ENCODE measurements at regions not wholly inside any gene's neighbourhood (a gene's known extent, or its start where the extent isn't known, plus 50 kb on each side); places are given as distances from the start of the nearest gene placed in this dataset.

DNA sequence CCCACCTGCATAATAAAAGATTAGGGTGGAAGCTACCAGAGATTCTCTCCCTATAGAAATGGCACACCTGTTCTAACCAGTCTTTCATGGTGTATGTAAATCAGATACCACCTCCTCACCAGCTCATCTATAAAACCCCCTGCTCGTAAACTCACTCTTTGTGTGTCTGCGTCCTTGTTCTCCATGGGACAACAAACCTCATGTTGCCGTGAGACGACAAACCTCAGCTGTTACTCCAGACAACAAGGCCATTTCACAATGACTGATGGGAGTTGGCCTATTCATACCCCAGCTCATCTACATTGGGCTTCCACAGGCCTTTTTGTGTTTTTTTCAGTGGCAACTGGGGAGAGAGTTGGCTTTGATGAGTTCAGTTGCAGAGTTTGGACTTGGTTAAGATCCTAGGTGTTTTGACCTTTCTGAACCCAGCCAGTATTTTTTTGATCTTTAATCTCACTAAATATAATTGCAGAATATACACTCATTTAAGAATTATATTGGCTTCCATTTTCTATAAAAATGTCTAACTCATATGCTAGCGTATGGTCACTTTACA is 96.6 kb upstream of the LRIG1 start:
- H3K36me3 ChIP-seq = no peaks in the 10 kb centered on the region
- no peak for DNase-seq
- no peak overlapping the region for H3K4me3 ChIP-seq
- TF ChIP-seq POLR2A (IDR thresholded peaks at IDR 0.05) (no peak), EP300 (IDR thresholded peaks at IDR 0.05) (no peak)
- TF ChIP-seq, protein P1, sequence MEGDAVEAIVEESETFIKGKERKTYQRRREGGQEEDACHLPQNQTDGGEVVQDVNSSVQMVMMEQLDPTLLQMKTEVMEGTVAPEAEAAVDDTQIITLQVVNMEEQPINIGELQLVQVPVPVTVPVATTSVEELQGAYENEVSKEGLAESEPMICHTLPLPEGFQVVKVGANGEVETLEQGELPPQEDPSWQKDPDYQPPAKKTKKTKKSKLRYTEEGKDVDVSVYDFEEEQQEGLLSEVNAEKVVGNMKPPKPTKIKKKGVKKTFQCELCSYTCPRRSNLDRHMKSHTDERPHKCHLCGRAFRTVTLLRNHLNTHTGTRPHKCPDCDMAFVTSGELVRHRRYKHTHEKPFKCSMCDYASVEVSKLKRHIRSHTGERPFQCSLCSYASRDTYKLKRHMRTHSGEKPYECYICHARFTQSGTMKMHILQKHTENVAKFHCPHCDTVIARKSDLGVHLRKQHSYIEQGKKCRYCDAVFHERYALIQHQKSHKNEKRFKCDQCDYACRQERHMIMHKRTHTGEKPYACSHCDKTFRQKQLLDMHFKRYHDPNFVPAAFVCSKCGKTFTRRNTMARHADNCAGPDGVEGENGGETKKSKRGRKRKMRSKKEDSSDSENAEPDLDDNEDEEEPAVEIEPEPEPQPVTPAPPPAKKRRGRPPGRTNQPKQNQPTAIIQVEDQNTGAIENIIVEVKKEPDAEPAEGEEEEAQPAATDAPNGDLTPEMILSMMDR (IDR thresholded peaks at IDR 0.05) = no peak
- 97% methylated on average over 5 of the region's 5 CpGs for WGBS, 3 donors
- intact Hi-C loops (cut with DNase I) = no loop called here
- no peak overlapping the region for H3K27ac ChIP-seq
- H3K27me3 ChIP-seq = no peaks in the 10 kb centered on the region
- peaks cover 3% of the 10 kb centered on the region for H3K4me1 ChIP-seq (ENCODE audit: insufficient read depth)
- no peaks in the 10 kb centered on the region for H3K9me3 ChIP-seq

DNA sequence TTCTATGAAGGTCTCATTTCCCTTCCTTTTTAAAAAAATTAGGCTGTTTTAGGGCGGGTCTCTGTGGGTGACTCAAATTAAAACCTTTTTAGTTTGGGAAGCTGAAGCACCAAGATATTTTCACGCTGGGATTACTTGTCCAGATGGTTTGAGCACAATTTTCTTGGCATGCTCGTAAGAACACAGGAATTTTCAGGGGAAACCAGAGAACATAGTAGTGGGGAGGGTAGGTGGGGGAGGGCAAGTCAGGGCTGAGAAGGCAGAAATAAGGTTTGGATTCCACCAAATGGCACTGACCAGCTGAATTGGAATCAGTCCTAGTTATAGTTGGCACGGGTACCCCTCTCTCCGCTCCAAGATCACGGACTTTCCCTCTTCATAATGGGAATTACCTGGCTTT is 97.3 kb upstream of the LRIG1 start:
- Histone ChIP-seq H3K36me3 (no peaks in the 10 kb centered on the region), H3K27ac (no peak overlapping the region), H3K27me3 (no peaks in the 10 kb centered on the region), H3K4me1 (ENCODE audit: insufficient read depth) (peaks cover 3% of the 10 kb centered on the region), H3K9me3 (no peaks in the 10 kb centered on the region), H3K4me3 (no peak overlapping the region)
- intact Hi-C loops (cut with DNase I) = no loop called here
- TF ChIP-seq EP300 (IDR thresholded peaks at IDR 0.05) = no peak
- TF ChIP-seq POLR2A (IDR thresholded peaks at IDR 0.05) = no peak
- TF ChIP-seq, protein P1 (IDR thresholded peaks at IDR 0.05) = no peak
- no peak for DNase-seq
- whole genome bisulfite sequencing, 3 donors = 14 to 29% (median 14%) methylated on average over 6 of the region's 6 CpGs

DNA sequence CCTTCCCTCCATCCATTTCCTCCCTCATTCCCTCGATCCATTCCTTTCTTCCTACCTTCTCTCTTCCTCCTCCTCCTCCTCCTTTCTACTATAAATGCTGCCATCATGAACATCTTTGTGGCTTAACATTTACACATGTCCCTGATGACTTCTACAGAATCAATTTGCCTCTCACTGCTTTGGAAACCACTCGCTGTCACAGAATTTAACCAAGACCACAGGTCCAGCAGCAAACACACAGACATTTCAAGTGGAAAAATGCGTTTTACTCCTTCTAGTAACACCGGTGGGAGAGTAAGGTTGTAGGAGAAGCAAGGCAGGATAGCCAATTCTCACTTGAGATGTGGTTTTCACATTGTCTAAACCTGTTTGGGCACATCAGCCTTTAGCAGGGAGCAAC is 101.4 kb upstream of the LRIG1 start:
- Histone ChIP-seq H3K27me3 (no peaks in the 10 kb centered on the region), H3K27ac (no peak overlapping the region), H3K4me3 (no peak overlapping the region), H3K9me3 (no peaks in the 10 kb centered on the region), H3K4me1 (ENCODE audit: insufficient read depth) (peaks cover 3% of the 10 kb centered on the region), H3K36me3 (no peaks in the 10 kb centered on the region)
- WGBS, 3 donors = 91 to 94% (median 92%) methylated on average over 4 of the region's 4 CpGs
- TF ChIP-seq, protein P1 (IDR thresholded peaks at IDR 0.05) = no peak
- no peak for TF ChIP-seq EP300 (IDR thresholded peaks at IDR 0.05)
- TF ChIP-seq POLR2A (IDR thresholded peaks at IDR 0.05) = no peak
- no peak for DNase-seq
- intact Hi-C loops (cut with DNase I) = no loop called here

DNA sequence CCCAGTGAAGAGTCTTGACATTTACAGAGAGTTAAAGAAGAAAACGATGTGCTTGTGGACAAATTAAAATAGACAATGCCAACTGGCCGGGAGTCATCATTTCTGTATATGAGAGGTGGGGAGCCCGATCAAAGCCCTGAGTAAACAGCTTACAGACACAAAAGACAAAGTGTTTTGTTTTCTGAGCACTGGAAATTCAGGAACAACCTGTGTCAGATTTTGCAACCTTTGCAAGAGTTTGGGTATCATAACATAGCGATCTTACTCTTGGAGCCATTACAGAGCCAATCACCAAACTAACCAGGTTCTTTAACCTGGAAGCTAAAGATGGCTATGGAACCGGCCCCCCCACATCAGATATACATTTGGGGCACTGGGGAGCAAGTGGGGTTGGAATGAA is 101.9 kb upstream of the LRIG1 start:
- H3K27me3 ChIP-seq = no peaks in the 10 kb centered on the region
- H3K9me3 ChIP-seq = no peaks in the 10 kb centered on the region
- TF ChIP-seq EP300 (IDR thresholded peaks at IDR 0.05) (no peak), POLR2A (IDR thresholded peaks at IDR 0.05) (no peak)
- TF ChIP-seq, protein P1 (IDR thresholded peaks at IDR 0.05) = no peak
- intact Hi-C loops (cut with DNase I) = no loop called here
- DNase-seq = no peak
- no peak overlapping the region for H3K4me3 ChIP-seq
- no peak overlapping the region for H3K27ac ChIP-seq
- 85 to 90% (median 85%) methylated on average over 5 of the region's 5 CpGs for WGBS, 3 donors
- no peaks in the 10 kb centered on the region for H3K36me3 ChIP-seq
- peaks cover 3% of the 10 kb centered on the region for H3K4me1 ChIP-seq (ENCODE audit: insufficient read depth)

All from ovary (tissue), 7 donors.